HCT116 (cell line): ENCODE measurements at regions not wholly inside any gene's neighbourhood (a gene's known extent, or its start where the extent isn't known, plus 50 kb on each side); places are given as distances from the start of the nearest gene placed in this dataset.
"Not testable (repeated sequence)": the region's sequence is repeated elsewhere in the genome, so short reads cannot be mapped to it uniquely, and the experiment has no call there.

Experiments
- ATAC-seq: fragments of 200-7000 bp; cut with Tn5 transposase; 2 replicates; pipeline ENCODE4 v1.9.1; 2020; ENCODE audit warnings: mild to moderate bottlenecking, moderate library complexity
- BruUV-seq: library from RNA; stranded (reverse); fragments of 400-500 nt; replicated peaks from 2 replicates; lab custom pipeline; 2021; lab: Mats Ljungman, UMichigan
- CTCF ChIA-PET: fragments of 300-600 bp; sonication (Branson Sonifier 250); formaldehyde crosslinking; loops from one replicate; lab custom pipeline; 2021; ENCODE audit warnings: antibody characterized with exemption; lab: Charles Lee
- POLR2A ChIA-PET: fragments of 300-600, 350-600 bp; sonication (Branson Sonifier 250); formaldehyde crosslinking; loops from one replicate; lab custom pipeline; 2021; ENCODE audit warnings: antibody characterized with exemption; lab: Charles Lee
- RAD21 ChIA-PET, 2 experiments: fragments of 300-600 bp; sonication (Branson Sonifier 250); formaldehyde crosslinking; loops; one replicate each; lab custom pipeline; 2023; ENCODE audit warnings: low total read pairs in 2 of 2; ENCODE audit not compliant: uncharacterized antibody in 2 of 2, unreplicated experiment in 2 of 2, low non-redundant PET in 1 of 2; lab: Charles Lee
- DNase-seq: peaks from one replicate; pipeline ENCODE4 v3.0.0-alpha.2; 2010; ENCODE audit warnings: low read depth, low spot score
- H2AFZ ChIP-seq: fragments of 200-600 bp; shearing (Covaris generic), sonication (generic); 2 replicates; pipeline ENCODE4 v1.6.1; 2017; ENCODE audit warnings: low read depth, mixed run types, mixed read lengths, antibody characterized with exemption, low read length; ENCODE audit not compliant: poor library complexity, severe bottlenecking
- H3K27ac ChIP-seq: 2 replicates; pipeline ENCODE4 v1.5.1; 2012; ENCODE audit warnings: low read depth, low read length
- H3K27me3 ChIP-seq: fragments of 200-600 bp; sonication (generic); 2 replicates; pipeline ENCODE4 v1.6.1; 2016; ENCODE audit warnings: mixed run types, low read length, mixed read lengths; ENCODE audit not compliant: insufficient read depth
- H3K36me3 ChIP-seq, 2 experiments: fragments of 200-500 bp in 1 of 2; fragments of 200-600 bp in 1 of 2; sonication (Bioruptor generic) in 1 of 2; sonication (generic) in 1 of 2; 2 replicates each; pipeline versions ENCODE4 v1.5.1 to v1.6.1; 2014 to 2016; ENCODE audit warnings: low read length in 2 of 2, inconsistent platforms in 1 of 2, mixed read lengths in 1 of 2, mixed run types in 1 of 2; ENCODE audit not compliant: insufficient read depth in 2 of 2, control insufficient read depth in 1 of 2
- H3K4me1 ChIP-seq, 2 experiments: fragments of 200-600 bp in 1 of 2; sonication (generic) in 1 of 2; 2 replicates each; pipeline versions ENCODE4 v1.5.1 to v1.6.1; 2012 to 2017; ENCODE audit warnings: low read length in 2 of 2, inconsistent platforms in 1 of 2, mild to moderate bottlenecking in 1 of 2, mixed read lengths in 1 of 2, mixed run types in 1 of 2, moderate library complexity in 1 of 2; ENCODE audit not compliant: insufficient read depth in 2 of 2, control insufficient read depth in 1 of 2
- H3K4me2 ChIP-seq: fragments of 200-600 bp; sonication (generic); 2 replicates; pipeline ENCODE4 v1.6.1; 2017; ENCODE audit warnings: mixed run types, low read length, mixed read lengths
- H3K4me3 ChIP-seq, 2 experiments: fragments of 200-600 bp in 1 of 2; sonication (generic) in 1 of 2; replicated peaks in 1 of 2; 2 replicates each; pipeline ENCODE4 v1.5.1; 2011 to 2016; ENCODE audit warnings: low read length in 2 of 2, control low read depth in 1 of 2, low read depth in 1 of 2, mild to moderate bottlenecking in 1 of 2, mixed read lengths in 1 of 2, mixed run types in 1 of 2
- H3K79me2 ChIP-seq: fragments of 200-600 bp; sonication (generic); 2 replicates; pipeline ENCODE4 v1.6.1; 2017; ENCODE audit warnings: mild to moderate bottlenecking, mixed run types, low read length, moderate library complexity, mixed read lengths; ENCODE audit not compliant: insufficient read depth
- H3K9ac ChIP-seq: fragments of 200-600 bp; sonication (generic); 2 replicates; pipeline ENCODE4 v1.6.1; 2016; ENCODE audit warnings: low read length, mixed read lengths
- H3K9me2 ChIP-seq: fragments of 200-600 bp; sonication (generic), shearing (Covaris generic); 2 replicates; pipeline ENCODE4 v1.6.1; 2017; ENCODE audit warnings: mixed run types, mild to moderate bottlenecking, moderate library complexity; ENCODE audit not compliant: insufficient read depth
- H3K9me3 ChIP-seq, 2 experiments: fragments of 200-500 bp in 1 of 2; fragments of 200-600 bp in 1 of 2; sonication (Bioruptor generic) in 1 of 2; sonication (generic) in 1 of 2; 2 replicates each; pipeline ENCODE4 v1.6.1; 2014 to 2017; ENCODE audit warnings: low read length in 2 of 2, mixed read lengths in 2 of 2, inconsistent platforms in 1 of 2, low read depth in 1 of 2, mild to moderate bottlenecking in 1 of 2, mixed run types in 1 of 2, moderate library complexity in 1 of 2; ENCODE audit not compliant: control insufficient read depth in 1 of 2, insufficient read depth in 1 of 2
- H4K20me1 ChIP-seq: fragments of 200-600 bp; sonication (generic), shearing (Covaris generic); 2 replicates; pipeline ENCODE4 v1.6.1; 2017; ENCODE audit warnings: mixed run types, mild to moderate bottlenecking, moderate library complexity; ENCODE audit not compliant: insufficient read depth
- ATF3 ChIP-seq: IDR thresholded peaks from 2 replicates; pipeline ENCODE4 v1.6.1; 2012
- CBX3 ChIP-seq: IDR thresholded peaks from 2 replicates; pipeline ENCODE4 v1.6.1; 2012; ENCODE audit warnings: low read depth
- CTCF ChIP-seq, 3 experiments: fragments of 200-600 bp in 1 of 3; sonication (generic) in 1 of 3; IDR thresholded peaks in 2 of 3; conservative IDR thresholded peaks in 1 of 3; 2 replicates each; pipeline ENCODE4 v1.5.1; 2012 to 2017; ENCODE audit warnings: low read depth in 2 of 3, low read length in 2 of 3, antibody characterized with exemption in 1 of 3, borderline replicate concordance in 1 of 3, control low read depth in 1 of 3, mild to moderate bottlenecking in 1 of 3, mixed read lengths in 1 of 3, mixed run types in 1 of 3, moderate library complexity in 1 of 3; ENCODE audit not compliant: insufficient read depth in 1 of 3
- EZH2phosphoT487 ChIP-seq: fragments of 200-600 bp; IDR thresholded peaks from 2 replicates; pipeline ENCODE4 v1.6.1; 2018; ENCODE audit warnings: antibody characterized with exemption, borderline replicate concordance
- JUND ChIP-seq: IDR thresholded peaks from 2 replicates; pipeline ENCODE4 v1.6.1; 2012
- POLR2A ChIP-seq: IDR thresholded peaks from 2 replicates; pipeline ENCODE4 v1.7.0; 2011; ENCODE audit warnings: borderline replicate concordance; ENCODE audit not compliant: insufficient read depth, insufficient read length; ENCODE audit errors: extremely low read depth
- RAD21 ChIP-seq: IDR thresholded peaks from 2 replicates; pipeline ENCODE4 v1.6.1; 2012; ENCODE audit warnings: low read depth, mild to moderate bottlenecking
- REST ChIP-seq: IDR thresholded peaks from 2 replicates; pipeline ENCODE4 v1.6.1; 2012; ENCODE audit warnings: low read depth
- SIN3A ChIP-seq: IDR thresholded peaks from 2 replicates; pipeline ENCODE4 v1.6.1; 2012; ENCODE audit warnings: low read depth
- YY1 ChIP-seq: IDR thresholded peaks from 2 replicates; pipeline ENCODE4 v1.6.1; 2011; ENCODE audit warnings: low read length, low read depth, moderate library complexity, mild to moderate bottlenecking; ENCODE audit not compliant: insufficient replicate concordance; ENCODE audit errors: extremely low read depth
- ZBTB33 ChIP-seq: IDR thresholded peaks from 2 replicates; pipeline ENCODE4 v1.6.1; 2011; ENCODE audit warnings: mild to moderate bottlenecking, low read length, moderate library complexity; ENCODE audit not compliant: insufficient replicate concordance; ENCODE audit errors: extremely low read depth
- intact Hi-C: fragments of 100-400 bp; cut with micrococcal nuclease; formaldehyde crosslinking; loops from 2 replicates; pipeline ENCODE4 v1.10.0; 2022

GRCh38 chr9:7489036-7489435 is 310.5 kb downstream of the DMAC1 start:
- ChIA-PET RAD21 (no interaction called here), CTCF (no interaction called here), POLR2A (no interaction called here)
- H3K4me2 ChIP-seq, result no peak overlapping the region
- H3K79me2 ChIP-seq, result no peaks in the 10 kb centered on the region
- no peaks in the 10 kb centered on the region for H3K36me3 ChIP-seq
- TF ChIP-seq ZBTB33, result no peak
- TF ChIP-seq JUND, result no peak
- TF ChIP-seq YY1, result no peak
- no peak for TF ChIP-seq RAD21
- no peak for TF ChIP-seq ATF3
- no peak for TF ChIP-seq CTCF (IDR thresholded peaks at IDR 0.05 in 2 of 3, conservative IDR thresholded peaks at IDR 0.05 in 1 of 3; ENCODE audit: borderline replicate concordance in 1 of 3, insufficient read depth in 1 of 3, low read depth in 2 of 3, low read length in 2 of 3)
- no peak for TF ChIP-seq CBX3
- no peak for TF ChIP-seq EZH2phosphoT487
- TF ChIP-seq POLR2A, result no peak
- no peak for TF ChIP-seq SIN3A
- TF ChIP-seq REST, result no peak
- intact Hi-C loops, result no loop called here
- no peaks in the 10 kb centered on the region for H3K9me3 ChIP-seq
- no peak overlapping the region for H3K9ac ChIP-seq
- no peak overlapping the region for H2AFZ ChIP-seq
- DNase-seq (no peak), ATAC-seq (no peak)
- H3K4me1 ChIP-seq, result no peaks in the 10 kb centered on the region
- BruUV-seq, result no TSS peak
- H3K9me2 ChIP-seq, result no peaks in the 10 kb centered on the region
- H3K4me3 ChIP-seq, result no peak overlapping the region
- H3K27me3 ChIP-seq, result no peaks in the 10 kb centered on the region
- H3K27ac ChIP-seq, result no peak overlapping the region
- H4K20me1 ChIP-seq, result no peaks in the 10 kb centered on the region

- H3K4me2 ChIP-seq, H3K36me3 ChIP-seq, H2AFZ ChIP-seq, RAD21 ChIA-PET, H3K27me3 ChIP-seq, H3K9me2 ChIP-seq, H3K4me1 ChIP-seq, intact Hi-C loops, H3K27ac ChIP-seq, H3K9me3 ChIP-seq, CTCF ChIA-PET, H3K9ac ChIP-seq, H3K4me3 ChIP-seq, DNase-seq, POLR2A ChIA-PET, ATAC-seq, BruUV-seq, H4K20me1 ChIP-seq, H3K79me2 ChIP-seq: not testable (repeated sequence)
Observed at GRCh38 chr9:7484014-7484413, 315.6 kb downstream of the DMAC1 start.
